Activated CD8-positive, alpha-beta memory T cell treated with anti-CD3 and anti-CD28 coated beads, Interleukin-2, amount 50 U/mL, for 1 hour (primary cell): ENCODE measurements at regions not wholly inside any gene's neighbourhood (a gene's known extent, or its start where the extent isn't known, plus 50 kb on each side); places are given as distances from the start of the nearest gene placed in this dataset.
"Not testable (repeated sequence)": the region's sequence is repeated elsewhere in the genome, so short reads cannot be mapped to it uniquely, and the experiment has no call there.

Experiments
- DNase-seq: peaks from one replicate; pipeline ENCODE4 v3.0.0-alpha.2; 2020; ENCODE audit errors: extremely low read depth

DNA sequence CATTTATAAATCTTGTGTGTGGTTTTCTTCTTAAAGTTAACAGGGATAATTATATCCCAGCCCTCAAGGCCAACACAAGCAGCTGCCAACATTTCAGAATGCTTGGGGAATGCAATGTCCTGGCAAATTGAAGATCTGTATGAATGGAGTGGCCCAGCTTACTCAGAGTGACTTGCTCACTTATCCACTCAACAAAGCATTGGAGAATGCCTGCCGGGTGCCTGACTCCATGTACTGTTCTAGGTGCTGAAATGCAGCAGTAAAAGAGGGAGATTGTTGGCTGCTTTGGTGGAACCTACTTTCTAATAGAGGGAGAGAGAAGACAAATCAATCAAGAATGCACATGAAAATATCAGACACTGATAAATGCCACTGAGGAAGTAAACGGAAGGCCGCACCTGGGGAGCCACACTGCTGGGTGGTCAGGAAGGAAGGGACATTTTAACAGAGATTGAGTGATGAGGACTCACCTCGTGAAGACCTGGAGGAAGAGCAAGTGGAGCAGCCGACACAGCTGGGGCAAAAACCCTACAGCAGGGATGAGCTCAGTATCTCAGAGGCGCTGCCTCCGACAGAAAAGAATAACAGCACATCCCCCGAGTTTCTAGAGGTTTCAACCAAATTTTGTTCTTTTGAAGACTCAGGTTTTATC lies 61.2 kb upstream of the VASH1 start:
- DNase-seq, result no peak

GRCh38 chr14:76701436-76701835 lies 59.8 kb upstream of the VASH1 start:
- DNase-seq, result no peak

DNA sequence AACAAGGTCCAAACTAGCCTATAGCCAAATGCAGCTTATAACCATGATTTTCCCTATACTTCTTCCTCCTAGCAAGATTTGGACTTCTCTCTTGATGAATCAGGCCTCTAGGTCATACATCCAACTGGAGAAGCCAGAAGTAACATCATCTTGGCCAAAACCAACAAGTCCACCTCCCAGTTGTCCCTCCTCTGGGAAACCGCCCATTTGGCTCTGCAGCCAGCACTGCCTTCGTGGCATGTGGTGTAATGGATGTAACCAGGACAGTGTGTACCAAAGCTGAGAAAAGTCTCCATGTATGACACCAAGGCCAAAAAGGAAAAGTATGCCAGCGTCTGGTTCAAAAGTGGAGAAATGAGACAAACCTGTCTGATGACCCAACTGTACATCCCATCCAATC lies 59.3 kb upstream of the VASH1 start:
- DNase-seq, result no peak

- no peak for DNase-seq
These were observed 56.1 kb upstream of the VASH1 start for GRCh38 chr14:76705214-76705613.

DNA sequence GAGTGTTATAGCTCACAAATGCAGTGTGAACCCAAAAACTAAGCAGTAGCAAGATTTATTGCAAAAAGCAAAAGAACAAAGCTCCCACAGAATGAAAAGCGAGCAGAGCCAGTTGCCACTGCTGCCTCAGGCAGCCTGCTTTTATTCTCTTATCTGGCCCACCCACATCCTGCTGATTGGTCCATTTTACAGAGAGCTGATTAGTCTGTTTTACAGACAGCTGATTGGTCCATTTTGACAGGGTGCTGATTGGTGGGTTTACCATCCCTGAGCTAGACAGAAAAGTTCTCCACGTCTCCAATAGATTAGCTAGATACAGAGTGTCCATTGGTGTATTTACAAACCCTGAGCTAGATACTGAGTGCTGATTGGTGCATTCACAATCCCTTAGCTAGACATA lies 55.1 kb upstream of the VASH1 start:
- DNase-seq, result not testable (repeated sequence)

GRCh38 chr14:76706811-76707210 lies 54.5 kb upstream of the VASH1 start:
- no peak for DNase-seq

DNA sequence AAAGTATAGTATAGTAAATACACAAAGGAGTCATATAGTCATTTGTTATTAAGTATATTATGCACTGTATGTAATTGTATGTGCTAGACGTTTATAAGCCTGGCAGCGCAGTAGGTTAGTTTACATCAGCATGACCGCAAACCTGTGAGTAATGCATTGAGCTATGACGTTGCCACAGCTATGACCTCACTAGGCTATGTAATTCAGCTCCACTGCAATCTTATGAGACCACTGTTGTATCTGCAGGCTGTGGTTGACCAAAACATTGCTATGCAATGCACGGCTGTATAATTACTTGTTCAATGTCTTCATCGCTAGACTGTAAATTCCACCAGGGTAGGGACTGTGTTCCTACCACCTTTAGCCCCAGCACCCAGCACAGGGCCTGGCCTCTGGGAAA lies 53.2 kb upstream of the VASH1 start:
- no peak for DNase-seq

DNA sequence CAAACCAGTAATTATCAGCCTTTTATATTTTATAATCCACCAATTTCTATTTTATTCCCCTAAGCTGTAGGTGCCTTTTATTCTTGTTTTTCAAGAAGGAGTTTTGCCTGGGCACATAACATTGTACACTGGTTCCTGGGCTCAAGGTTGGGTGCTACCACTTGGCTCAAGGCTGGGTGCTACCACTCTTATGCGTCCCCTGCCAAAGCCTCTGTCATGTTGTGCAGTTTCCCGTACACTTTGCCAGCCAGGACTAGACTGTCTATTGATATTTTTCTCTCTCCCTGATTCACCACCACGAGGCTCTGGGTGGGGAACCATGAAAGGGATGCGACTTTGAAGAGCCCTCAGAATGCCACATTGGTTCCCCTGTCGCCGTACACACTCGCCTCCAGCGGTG lies 52.5 kb upstream of the VASH1 start:
- DNase-seq, result no peak

DNA sequence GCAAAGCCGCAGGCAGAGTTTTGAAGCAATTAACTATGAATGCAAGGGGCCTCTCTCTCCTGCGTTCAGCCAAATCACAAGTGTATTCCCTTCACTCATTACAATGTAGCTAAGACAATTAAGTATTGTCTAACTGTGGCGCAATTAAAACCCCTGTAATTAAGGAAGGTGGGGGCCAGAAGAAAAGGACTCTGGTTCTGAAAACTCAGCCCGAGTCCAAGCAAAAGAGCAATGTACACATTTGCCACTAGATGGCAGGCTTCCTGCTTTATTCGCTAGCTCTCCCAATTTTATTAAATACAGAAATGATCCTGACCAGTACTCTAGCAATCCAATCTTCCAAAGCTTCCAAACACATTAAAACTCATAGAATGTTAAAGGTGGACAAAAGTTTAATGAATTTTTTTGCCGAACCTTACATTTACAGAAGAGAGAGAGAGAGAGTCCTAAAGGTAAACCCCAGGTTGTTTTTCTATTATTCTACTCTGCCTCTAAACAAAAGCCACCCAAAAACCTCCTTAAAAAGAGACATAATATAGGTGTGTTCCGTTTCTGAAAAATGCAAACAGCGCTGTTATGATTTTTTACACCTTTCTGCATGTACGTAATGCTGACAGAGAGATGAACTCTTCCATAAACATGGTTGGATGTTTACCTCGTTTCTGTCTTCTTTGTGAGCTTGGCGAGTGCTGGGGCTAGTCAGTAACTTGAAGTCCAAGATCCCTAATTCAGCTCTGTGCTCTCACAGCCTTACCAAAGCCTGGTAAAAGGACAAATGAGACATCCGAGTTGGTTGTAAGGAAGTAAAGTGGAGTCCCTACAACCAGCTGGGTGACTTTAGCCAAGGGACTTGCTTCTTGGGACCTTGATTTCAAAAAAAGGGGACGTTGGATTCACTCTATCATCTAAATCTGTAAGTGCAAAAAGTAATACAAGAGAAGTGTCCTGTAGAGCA lies 50.9 kb upstream of the VASH1 start:
- peak; percentile 2 for DNase-seq
